Neural cell (in vitro differentiated cells): ENCODE measurements at regions not wholly inside any gene's neighbourhood (a gene's known extent, or its start where the extent isn't known, plus 50 kb on each side); places are given as distances from the start of the nearest gene placed in this dataset.

Source experiments
- H2AFZ ChIP-seq: fragments of 200-600, 300-800 bp; sonication (generic), shearing (Covaris generic); 2 replicates; pipeline ENCODE4 v1.6.0; 2014; ENCODE audit warnings: low read depth, mild to moderate bottlenecking, antibody characterized with exemption, low read length, moderate library complexity
- H3F3A ChIP-seq: fragments of 200-600 bp; shearing (Covaris generic); 2 replicates; pipeline ENCODE4 v1.6.1; 2016; ENCODE audit warnings: mild to moderate bottlenecking, moderate library complexity, mixed read lengths, antibody characterized with exemption, low read length; ENCODE audit not compliant: insufficient read depth, poor library complexity, severe bottlenecking
- H3K27ac ChIP-seq: fragments of 200-600, 300-800 bp; sonication (generic), shearing (Covaris generic); 2 replicates; pipeline ENCODE4 v1.5.1; 2014; ENCODE audit warnings: mild to moderate bottlenecking, low read length, moderate library complexity
- H3K27me3 ChIP-seq: fragments of 300-800, 200-600 bp; sonication (generic), shearing (Covaris generic); 2 replicates; pipeline ENCODE4 v1.6.0; 2014; ENCODE audit warnings: mild to moderate bottlenecking, low read depth, low read length, moderate library complexity; ENCODE audit not compliant: insufficient read depth
- H3K36me3 ChIP-seq: fragments of 300-800, 200-600 bp; sonication (generic), shearing (Covaris generic); 2 replicates; pipeline ENCODE4 v1.5.1; 2014; ENCODE audit warnings: mild to moderate bottlenecking, antibody characterized with exemption, low read length, moderate library complexity; ENCODE audit not compliant: insufficient read depth
- H3K4me2 ChIP-seq: fragments of 300-800, 200-600 bp; sonication (generic), shearing (Covaris generic); 2 replicates; pipeline ENCODE4 v1.6.0; 2014; ENCODE audit warnings: mild to moderate bottlenecking, low read length
- H3K4me3 ChIP-seq: fragments of 300-800, 200-600 bp; sonication (generic), shearing (Covaris generic); 2 replicates; pipeline ENCODE4 v1.5.1; 2014; ENCODE audit warnings: mild to moderate bottlenecking, low read length, moderate library complexity
- H3K79me2 ChIP-seq: fragments of 200-600 bp; shearing (Covaris generic); replicated peaks from 2 replicates; pipeline ENCODE4 v1.6.0; 2014; ENCODE audit warnings: mild to moderate bottlenecking, low read length, moderate library complexity; ENCODE audit not compliant: insufficient read depth
- H3K9ac ChIP-seq: fragments of 300-800, 200-600 bp; sonication (generic), shearing (Covaris generic); 2 replicates; pipeline ENCODE4 v1.6.1; 2016; ENCODE audit warnings: mild to moderate bottlenecking, low read length, mixed read lengths
- H3K9me2 ChIP-seq: fragments of 200-600 bp; shearing (Covaris generic); 2 replicates; pipeline ENCODE4 v1.6.1; 2016; ENCODE audit warnings: mild to moderate bottlenecking, low read length, mixed read lengths; ENCODE audit not compliant: insufficient read depth
- H3K9me3 ChIP-seq: fragments of 200-600, 300-800 bp; sonication (generic), shearing (Covaris generic); 2 replicates; pipeline ENCODE4 v1.6.1; 2016; ENCODE audit warnings: mild to moderate bottlenecking, mixed run types, low read length, moderate library complexity, mixed read lengths
- H4K20me1 ChIP-seq: fragments of 200-600 bp; shearing (Covaris generic); 2 replicates; pipeline ENCODE4 v1.6.1; 2016; ENCODE audit warnings: mild to moderate bottlenecking, mixed run types; ENCODE audit not compliant: insufficient read depth
- EP300 ChIP-seq: fragments of 450-650 bp; conservative IDR thresholded peaks from 2 replicates; pipeline ENCODE4 v1.6.1; 2014; ENCODE audit warnings: antibody characterized with exemption, mild to moderate bottlenecking, moderate library complexity; ENCODE audit not compliant: poor library complexity, severe bottlenecking
- EZH2 ChIP-seq: fragments of 200-600, 300-800 bp; shearing (Covaris generic), sonication (generic); IDR thresholded peaks from 2 replicates; pipeline ENCODE4 v1.6.1; 2014; ENCODE audit warnings: antibody characterized with exemption, low read length, borderline replicate concordance, mild to moderate bottlenecking; ENCODE audit not compliant: insufficient read depth, poor library complexity, severe bottlenecking
- MXI1 ChIP-seq: fragments of 450-650 bp; conservative IDR thresholded peaks from 2 replicates; pipeline ENCODE4 v1.6.1; 2014; ENCODE audit warnings: antibody characterized with exemption, mild to moderate bottlenecking; ENCODE audit not compliant: poor library complexity, severe bottlenecking
- POLR2AphosphoS5 ChIP-seq: IDR thresholded peaks from 2 replicates; pipeline ENCODE4 v1.6.1; 2012
- RAD21 ChIP-seq: fragments of 450-650 bp; conservative IDR thresholded peaks from 2 replicates; pipeline ENCODE4 v1.6.1; 2014; ENCODE audit warnings: antibody characterized with exemption, mild to moderate bottlenecking, moderate library complexity
- SMC3 ChIP-seq: fragments of 450-650 bp; conservative IDR thresholded peaks from 2 replicates; pipeline ENCODE4 v1.6.1; 2014; ENCODE audit warnings: antibody characterized with exemption, mild to moderate bottlenecking, moderate library complexity; ENCODE audit not compliant: poor library complexity
- TAF1 ChIP-seq: IDR thresholded peaks from 2 replicates; pipeline ENCODE4 v1.6.1; 2012; ENCODE audit warnings: low read depth
- TF ChIP-seq, protein P1 (sequence below): fragments of 450-650 bp; IDR thresholded peaks from 2 replicates; pipeline ENCODE4 v1.5.1; 2014; ENCODE audit warnings: antibody characterized with exemption, mild to moderate bottlenecking, moderate library complexity; ENCODE audit not compliant: poor library complexity, severe bottlenecking
- TF ChIP-seq, protein P2 (sequence below): IDR thresholded peaks from 2 replicates; pipeline ENCODE4 v1.6.1; 2012; ENCODE audit warnings: borderline replicate concordance

DNA sequence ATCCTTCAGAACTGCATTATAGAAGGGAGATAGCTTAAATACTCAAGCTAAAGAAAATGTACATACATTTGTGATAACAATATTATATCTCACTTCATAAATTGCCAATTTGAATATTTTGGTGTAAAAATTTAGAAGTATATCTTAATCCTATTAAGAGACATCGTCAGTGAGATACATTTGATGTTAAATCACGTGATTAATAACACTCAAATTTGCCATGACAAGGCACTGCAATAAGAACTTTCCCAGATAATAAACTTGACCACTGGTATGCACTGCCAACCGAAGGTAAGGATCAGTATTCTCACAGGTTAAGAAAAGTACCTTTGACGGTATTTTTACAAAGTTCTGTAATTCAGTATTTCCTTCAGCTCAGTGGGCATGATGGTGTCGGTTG lies 764.7 kb upstream of the FRG1 start:
- Histone ChIP-seq H3K4me3 (no peak overlapping the region), H3K9ac (no peak overlapping the region), H3K27me3 (no peaks in the 10 kb centered on the region), H2AFZ (no peak overlapping the region), H3K4me2 (no peak overlapping the region), H4K20me1 (no peaks in the 10 kb centered on the region), H3K27ac (no peak overlapping the region), H3F3A (no peaks in the 10 kb centered on the region), H3K9me3 (no peaks in the 10 kb centered on the region), H3K9me2 (no peaks in the 10 kb centered on the region), H3K79me2 (no peaks in the 10 kb centered on the region), H3K36me3 (no peaks in the 10 kb centered on the region)
- TF ChIP-seq TAF1 (no peak), SMC3 (no peak), EP300 (no peak), MXI1 (no peak), EZH2 (no peak), POLR2AphosphoS5 (no peak), RAD21 (no peak)
- TF ChIP-seq, protein P1, sequence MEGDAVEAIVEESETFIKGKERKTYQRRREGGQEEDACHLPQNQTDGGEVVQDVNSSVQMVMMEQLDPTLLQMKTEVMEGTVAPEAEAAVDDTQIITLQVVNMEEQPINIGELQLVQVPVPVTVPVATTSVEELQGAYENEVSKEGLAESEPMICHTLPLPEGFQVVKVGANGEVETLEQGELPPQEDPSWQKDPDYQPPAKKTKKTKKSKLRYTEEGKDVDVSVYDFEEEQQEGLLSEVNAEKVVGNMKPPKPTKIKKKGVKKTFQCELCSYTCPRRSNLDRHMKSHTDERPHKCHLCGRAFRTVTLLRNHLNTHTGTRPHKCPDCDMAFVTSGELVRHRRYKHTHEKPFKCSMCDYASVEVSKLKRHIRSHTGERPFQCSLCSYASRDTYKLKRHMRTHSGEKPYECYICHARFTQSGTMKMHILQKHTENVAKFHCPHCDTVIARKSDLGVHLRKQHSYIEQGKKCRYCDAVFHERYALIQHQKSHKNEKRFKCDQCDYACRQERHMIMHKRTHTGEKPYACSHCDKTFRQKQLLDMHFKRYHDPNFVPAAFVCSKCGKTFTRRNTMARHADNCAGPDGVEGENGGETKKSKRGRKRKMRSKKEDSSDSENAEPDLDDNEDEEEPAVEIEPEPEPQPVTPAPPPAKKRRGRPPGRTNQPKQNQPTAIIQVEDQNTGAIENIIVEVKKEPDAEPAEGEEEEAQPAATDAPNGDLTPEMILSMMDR = no peak
- TF ChIP-seq, protein P2, sequence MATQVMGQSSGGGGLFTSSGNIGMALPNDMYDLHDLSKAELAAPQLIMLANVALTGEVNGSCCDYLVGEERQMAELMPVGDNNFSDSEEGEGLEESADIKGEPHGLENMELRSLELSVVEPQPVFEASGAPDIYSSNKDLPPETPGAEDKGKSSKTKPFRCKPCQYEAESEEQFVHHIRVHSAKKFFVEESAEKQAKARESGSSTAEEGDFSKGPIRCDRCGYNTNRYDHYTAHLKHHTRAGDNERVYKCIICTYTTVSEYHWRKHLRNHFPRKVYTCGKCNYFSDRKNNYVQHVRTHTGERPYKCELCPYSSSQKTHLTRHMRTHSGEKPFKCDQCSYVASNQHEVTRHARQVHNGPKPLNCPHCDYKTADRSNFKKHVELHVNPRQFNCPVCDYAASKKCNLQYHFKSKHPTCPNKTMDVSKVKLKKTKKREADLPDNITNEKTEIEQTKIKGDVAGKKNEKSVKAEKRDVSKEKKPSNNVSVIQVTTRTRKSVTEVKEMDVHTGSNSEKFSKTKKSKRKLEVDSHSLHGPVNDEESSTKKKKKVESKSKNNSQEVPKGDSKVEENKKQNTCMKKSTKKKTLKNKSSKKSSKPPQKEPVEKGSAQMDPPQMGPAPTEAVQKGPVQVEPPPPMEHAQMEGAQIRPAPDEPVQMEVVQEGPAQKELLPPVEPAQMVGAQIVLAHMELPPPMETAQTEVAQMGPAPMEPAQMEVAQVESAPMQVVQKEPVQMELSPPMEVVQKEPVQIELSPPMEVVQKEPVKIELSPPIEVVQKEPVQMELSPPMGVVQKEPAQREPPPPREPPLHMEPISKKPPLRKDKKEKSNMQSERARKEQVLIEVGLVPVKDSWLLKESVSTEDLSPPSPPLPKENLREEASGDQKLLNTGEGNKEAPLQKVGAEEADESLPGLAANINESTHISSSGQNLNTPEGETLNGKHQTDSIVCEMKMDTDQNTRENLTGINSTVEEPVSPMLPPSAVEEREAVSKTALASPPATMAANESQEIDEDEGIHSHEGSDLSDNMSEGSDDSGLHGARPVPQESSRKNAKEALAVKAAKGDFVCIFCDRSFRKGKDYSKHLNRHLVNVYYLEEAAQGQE = no peak

DNA sequence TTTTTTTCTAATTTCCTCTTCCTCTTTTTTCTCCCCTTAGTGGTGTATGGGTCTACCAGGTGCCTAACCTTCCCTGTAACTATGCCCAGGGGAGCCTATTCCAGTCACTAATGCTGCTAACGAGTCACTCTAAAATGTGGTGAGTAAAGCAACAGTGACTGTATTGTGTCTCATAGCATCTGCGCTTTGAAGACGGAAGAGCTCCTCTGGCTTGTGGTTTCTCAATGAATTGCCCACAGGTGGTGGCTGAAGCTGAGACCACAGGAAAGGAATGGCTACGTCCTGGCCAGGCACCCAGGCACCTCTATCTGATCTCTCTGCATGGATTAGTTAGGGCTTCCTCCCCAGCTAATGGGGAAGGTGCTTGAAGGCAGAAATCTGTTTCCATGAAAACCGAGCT lies 763.5 kb upstream of the FRG1 start:
- Histone ChIP-seq H3K27ac (no peak overlapping the region), H3K9ac (no peak overlapping the region), H3K4me2 (no peak overlapping the region), H3K79me2 (no peaks in the 10 kb centered on the region), H3K4me3 (no peak overlapping the region), H2AFZ (no peak overlapping the region), H3K9me3 (no peaks in the 10 kb centered on the region), H3K9me2 (no peaks in the 10 kb centered on the region), H3K27me3 (no peaks in the 10 kb centered on the region), H3F3A (no peaks in the 10 kb centered on the region), H3K36me3 (no peaks in the 10 kb centered on the region), H4K20me1 (no peaks in the 10 kb centered on the region)
- TF ChIP-seq EP300 (no peak), POLR2AphosphoS5 (no peak), RAD21 (no peak), MXI1 (no peak), SMC3 (no peak), EZH2 (no peak), TAF1 (no peak)
- TF ChIP-seq, protein P2 = no peak
- TF ChIP-seq, protein P1 = no peak
